Breast epithelium (tissue), 4 donors: ENCODE measurements at regions not wholly inside any gene's neighbourhood (a gene's known extent, or its start where the extent isn't known, plus 50 kb on each side); places are given as distances from the start of the nearest gene placed in this dataset.

ENCODE experiments used
- DNase-seq, 2 donors: peaks; one replicate each; pipeline ENCODE4 v3.0.0-alpha.2; 2019; ENCODE audit warnings: low spot score in 2 of 2
- H3K27ac ChIP-seq, 2 donors: fragments of 200-600 bp; sonication (generic) in 1 of 2; one replicate each; pipeline ENCODE4 v1.5.1; 2016 to 2019; ENCODE audit warnings: mild to moderate bottlenecking in 1 of 2
- H3K27me3 ChIP-seq, 2 donors: fragments of 200-600 bp; sonication (generic) in 1 of 2; one replicate each; pipeline versions ENCODE4 v1.5.1 to v1.6.0; 2017 to 2019; ENCODE audit warnings: control low read depth in 1 of 2, mild to moderate bottlenecking in 1 of 2
- H3K36me3 ChIP-seq: fragments of 200-600 bp; one replicate; pipeline ENCODE4 v1.5.1; 2019
- H3K4me1 ChIP-seq, 2 donors: fragments of 200-600 bp; sonication (generic); one replicate each; pipeline ENCODE4 v1.5.1; 2016 to 2019; ENCODE audit warnings: control low read depth in 1 of 2
- H3K4me3 ChIP-seq, 3 donors: fragments of 200-600 bp; sonication (generic); 1 replicate in 2 of 3; 2 replicates in 1 of 3; pipeline ENCODE4 v1.5.1; 2016 to 2019; ENCODE audit warnings: mild to moderate bottlenecking in 3 of 3, moderate library complexity in 2 of 3
- H3K9me3 ChIP-seq, 2 donors: fragments of 200-600 bp; sonication (generic) in 1 of 2; one replicate each; pipeline ENCODE4 v1.5.1; 2016 to 2019; ENCODE audit warnings: control low read depth in 1 of 2
- POLR2A ChIP-seq: fragments of 450-650 bp; IDR thresholded peaks from one replicate; pipeline ENCODE4 v1.6.1; 2016; ENCODE audit warnings: antibody characterized with exemption, mild to moderate bottlenecking, moderate library complexity
- POLR2AphosphoS5 ChIP-seq, 3 donors: sonication (generic); formaldehyde crosslinking; IDR thresholded peaks; one replicate each; pipeline ENCODE4 v1.6.1; 2017; ENCODE audit warnings: antibody characterized with exemption in 3 of 3
- intact Hi-C: fragments of 100-400 bp; cut with DNase I; formaldehyde crosslinking; loops from one replicate; pipeline ENCODE4 v1.15.1; 2023; ENCODE audit warnings: low total_unique reads
- TF ChIP-seq, protein P1 (sequence below), 3 donors: fragments of 450-650 bp; IDR thresholded peaks; one replicate each; pipeline ENCODE4 v1.5.1; 2016 to 2017; ENCODE audit warnings: antibody characterized with exemption in 3 of 3, mild to moderate bottlenecking in 3 of 3, moderate library complexity in 3 of 3

DNA sequence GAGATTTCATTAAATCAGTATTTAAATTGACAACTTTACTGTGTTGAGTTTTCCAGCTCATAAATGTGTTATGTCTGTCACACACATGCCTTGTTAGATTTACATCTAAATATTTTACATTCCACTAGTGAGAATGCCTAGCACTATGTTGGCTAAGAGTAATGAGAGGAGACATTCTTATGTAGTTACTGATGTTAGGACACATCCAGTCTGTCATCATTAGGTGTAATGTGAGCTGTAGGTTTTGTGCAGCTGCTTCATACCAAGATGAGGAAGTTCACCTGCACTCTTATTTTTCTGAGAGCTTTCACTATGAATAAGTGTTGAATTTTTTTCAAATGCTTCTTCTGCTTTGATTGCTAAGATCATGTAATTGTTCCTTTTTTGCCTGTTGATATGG is 218.0 kb upstream of the IGFBP3 start:
- Histone ChIP-seq H3K27me3 (no peaks in the 10 kb centered on the region), H3K36me3 (no peaks in the 10 kb centered on the region), H3K4me1 (no peaks in the 10 kb centered on the region), H3K4me3 (no peak overlapping the region), H3K27ac (no peak overlapping the region), H3K9me3 (no peaks in the 10 kb centered on the region)
- intact Hi-C loops, result no loop called here
- TF ChIP-seq, protein P1, sequence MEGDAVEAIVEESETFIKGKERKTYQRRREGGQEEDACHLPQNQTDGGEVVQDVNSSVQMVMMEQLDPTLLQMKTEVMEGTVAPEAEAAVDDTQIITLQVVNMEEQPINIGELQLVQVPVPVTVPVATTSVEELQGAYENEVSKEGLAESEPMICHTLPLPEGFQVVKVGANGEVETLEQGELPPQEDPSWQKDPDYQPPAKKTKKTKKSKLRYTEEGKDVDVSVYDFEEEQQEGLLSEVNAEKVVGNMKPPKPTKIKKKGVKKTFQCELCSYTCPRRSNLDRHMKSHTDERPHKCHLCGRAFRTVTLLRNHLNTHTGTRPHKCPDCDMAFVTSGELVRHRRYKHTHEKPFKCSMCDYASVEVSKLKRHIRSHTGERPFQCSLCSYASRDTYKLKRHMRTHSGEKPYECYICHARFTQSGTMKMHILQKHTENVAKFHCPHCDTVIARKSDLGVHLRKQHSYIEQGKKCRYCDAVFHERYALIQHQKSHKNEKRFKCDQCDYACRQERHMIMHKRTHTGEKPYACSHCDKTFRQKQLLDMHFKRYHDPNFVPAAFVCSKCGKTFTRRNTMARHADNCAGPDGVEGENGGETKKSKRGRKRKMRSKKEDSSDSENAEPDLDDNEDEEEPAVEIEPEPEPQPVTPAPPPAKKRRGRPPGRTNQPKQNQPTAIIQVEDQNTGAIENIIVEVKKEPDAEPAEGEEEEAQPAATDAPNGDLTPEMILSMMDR (IDR thresholded peaks at IDR 0.05), result no peak
- TF ChIP-seq POLR2A (no peak), POLR2AphosphoS5 (IDR thresholded peaks at IDR 0.05) (no peak)
- DNase-seq, result no peak

DNA sequence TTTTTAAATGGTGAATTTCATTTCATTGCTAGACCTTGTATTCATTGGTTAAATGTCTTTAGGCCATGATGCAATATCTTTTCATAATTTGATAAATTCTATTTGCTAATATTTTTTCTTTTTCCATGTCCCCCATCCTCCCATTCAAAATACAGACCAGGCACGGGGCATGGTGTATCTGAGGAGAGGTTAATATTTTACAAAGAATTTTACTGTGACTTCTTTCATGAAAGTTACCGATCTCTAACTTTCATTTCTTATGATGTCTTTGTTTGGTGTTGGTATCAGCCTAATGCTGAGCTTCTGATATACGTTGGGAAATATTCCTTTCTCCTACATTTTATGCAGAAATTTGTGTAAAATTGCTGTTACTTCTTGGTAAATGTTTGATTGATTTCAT is 216.7 kb upstream of the IGFBP3 start:
- intact Hi-C loops, result no loop called here
- no peak for DNase-seq
- TF ChIP-seq, protein P1 (IDR thresholded peaks at IDR 0.05), result no peak
- no peak for TF ChIP-seq POLR2AphosphoS5 (IDR thresholded peaks at IDR 0.05)
- TF ChIP-seq POLR2A, result no peak

DNA sequence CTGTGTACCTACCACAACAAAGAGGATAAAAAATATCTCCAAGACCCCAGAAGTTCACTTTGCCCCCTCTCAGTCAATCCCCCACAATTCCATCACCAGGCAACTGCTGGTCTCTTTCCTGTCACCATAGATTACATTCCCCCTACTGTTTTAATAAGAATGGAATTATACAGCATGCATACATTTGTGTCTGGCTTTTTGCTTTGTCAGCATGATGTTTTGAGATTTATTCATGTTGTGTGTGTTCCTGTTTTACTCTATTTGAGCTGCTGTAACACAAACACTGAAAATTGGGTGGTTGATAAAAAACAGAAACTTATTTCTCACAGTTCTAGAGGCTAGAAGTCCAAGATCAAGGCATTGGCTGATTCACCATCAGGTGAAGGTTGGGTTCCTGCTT is 214.5 kb upstream of the IGFBP3 start:
- no peaks in the 10 kb centered on the region for H3K9me3 ChIP-seq
- H3K27ac ChIP-seq, result no peak overlapping the region
- H3K4me3 ChIP-seq, result no peak overlapping the region
- H3K36me3 ChIP-seq, result no peaks in the 10 kb centered on the region
- no peaks in the 10 kb centered on the region for H3K27me3 ChIP-seq
- no peaks in the 10 kb centered on the region for H3K4me1 ChIP-seq
- TF ChIP-seq, protein P1 (IDR thresholded peaks at IDR 0.05), result no peak
- no peak for TF ChIP-seq POLR2AphosphoS5 (IDR thresholded peaks at IDR 0.05)
- TF ChIP-seq POLR2A, result no peak
- no peak for DNase-seq
- intact Hi-C loops, result no loop called here

More for the DNA sequence above, 216.7 kb upstream of the IGFBP3 start:
- Histone ChIP-seq H3K27ac (no peak overlapping the region), H3K27me3 (no peaks in the 10 kb centered on the region), H3K4me3 (no peak overlapping the region), H3K36me3 (no peaks in the 10 kb centered on the region), H3K4me1 (no peaks in the 10 kb centered on the region), H3K9me3 (no peaks in the 10 kb centered on the region)

DNA sequence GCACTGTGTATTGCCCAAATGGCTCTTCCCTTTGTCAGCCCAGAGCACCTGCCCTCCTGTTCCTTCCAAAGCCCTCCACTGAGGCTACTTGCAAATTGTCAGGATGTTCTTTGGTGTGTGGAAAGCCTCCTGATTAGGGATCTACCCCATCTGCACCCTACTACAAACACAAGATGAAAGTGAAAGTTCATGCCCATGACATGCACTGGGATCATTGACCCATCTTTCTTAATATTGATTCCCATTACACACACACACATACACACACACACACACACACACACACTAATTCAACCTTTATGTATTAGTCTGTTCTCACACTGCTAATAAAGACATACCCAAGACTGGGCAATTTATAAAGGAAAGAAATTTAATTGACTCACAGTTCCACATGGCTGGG is 213.7 kb upstream of the IGFBP3 start:
- H3K9me3 ChIP-seq, result no peaks in the 10 kb centered on the region
- TF ChIP-seq, protein P1 (IDR thresholded peaks at IDR 0.05), result no peak
- H3K4me3 ChIP-seq, result no peak overlapping the region
- intact Hi-C loops, result no loop called here
- no peak overlapping the region for H3K27ac ChIP-seq
- no peaks in the 10 kb centered on the region for H3K36me3 ChIP-seq
- no peaks in the 10 kb centered on the region for H3K4me1 ChIP-seq
- DNase-seq, result no peak
- no peaks in the 10 kb centered on the region for H3K27me3 ChIP-seq

DNA sequence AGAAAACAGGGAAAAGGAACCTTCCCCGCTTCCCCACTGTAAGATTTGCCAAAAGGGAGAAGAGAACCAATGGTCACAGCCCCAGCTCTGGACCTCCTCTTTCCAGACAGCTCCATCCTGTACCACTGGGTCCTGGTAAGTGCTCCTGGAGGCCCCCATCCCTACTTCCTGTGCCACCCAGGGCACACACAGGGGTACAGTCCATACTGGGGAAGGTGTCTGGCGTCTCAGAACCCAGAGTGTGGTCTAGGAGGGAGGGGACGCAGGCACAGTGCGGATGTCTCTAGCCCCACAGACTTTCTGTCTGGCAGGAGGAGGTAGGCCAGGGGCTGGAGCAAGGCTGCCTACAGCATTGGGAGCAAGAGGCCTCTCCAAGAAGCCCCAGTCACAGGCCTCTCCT is 213.3 kb upstream of the IGFBP3 start:
- no peak for TF ChIP-seq POLR2AphosphoS5 (IDR thresholded peaks at IDR 0.05)
- TF ChIP-seq, protein P1 (IDR thresholded peaks at IDR 0.05), result no peak
- TF ChIP-seq POLR2A, result no peak
- intact Hi-C loops, result no loop called here

More for the DNA sequence above, 213.3 kb upstream of the IGFBP3 start:
- H3K27me3 ChIP-seq, result no peaks in the 10 kb centered on the region
- H3K9me3 ChIP-seq, result no peaks in the 10 kb centered on the region
- H3K27ac ChIP-seq, result no peak overlapping the region
- no peak overlapping the region for H3K4me3 ChIP-seq
- no peaks in the 10 kb centered on the region for H3K4me1 ChIP-seq
- DNase-seq, result no peak
- no peaks in the 10 kb centered on the region for H3K36me3 ChIP-seq
